Limb (tissue), 2 donors: ENCODE measurements at regions not wholly inside any gene's neighbourhood (a gene's known extent, or its start where the extent isn't known, plus 50 kb on each side); places are given as distances from the start of the nearest gene placed in this dataset.

Experiments used
- DNase-seq, 2 donors: peaks; one replicate each; pipeline ENCODE4 v3.0.0-alpha.2; 2016; ENCODE audit errors: extremely low spot score in 2 of 2

- peak in 1 of 2 donors; percentile 37 for DNase-seq
Measured at GRCh38 chr6:111957623-111958315, 84.5 kb upstream of the FYN start.

- DNase-seq = no peak
Measured at GRCh38 chr6:111958534-111958933, 85.3 kb upstream of the FYN start.

- DNase-seq = no peak
Measured at GRCh38 chr6:111959766-111960165, 86.5 kb upstream of the FYN start.

- DNase-seq = no peak
Measured at GRCh38 chr6:111967131-111967530, 86.8 kb upstream of the CCN6 start.

GRCh38 chr6:111970426-111970825 is 83.5 kb upstream of the CCN6 start:
- DNase-seq = no peak

GRCh38 chr6:111971181-111971841 is 82.6 kb upstream of the CCN6 start:
- DNase-seq = no peak

GRCh38 chr6:111971866-111972532 is 81.9 kb upstream of the CCN6 start:
- no peak for DNase-seq

GRCh38 chr6:111972745-111973117 is 81.2 kb upstream of the CCN6 start:
- no peak for DNase-seq

- peak in 1 of 2 donors; percentile 61 for DNase-seq
Measured at GRCh38 chr6:111973118-111973761, 80.7 kb upstream of the CCN6 start.

GRCh38 chr6:111973927-111974639 is 79.8 kb upstream of the CCN6 start:
- no peak for DNase-seq

GRCh38 chr6:111975466-111975865 is 78.4 kb upstream of the CCN6 start:
- DNase-seq = no peak

GRCh38 chr6:111976139-111976538 is 77.8 kb upstream of the CCN6 start:
- DNase-seq = no peak

- DNase-seq = no peak
Measured at GRCh38 chr6:111978532-111979149, 75.3 kb upstream of the CCN6 start.

- no peak for DNase-seq
Measured at GRCh38 chr6:111979633-111980032, 74.3 kb upstream of the CCN6 start.

- no peak for DNase-seq
Measured at GRCh38 chr6:111980143-111980542, 73.8 kb upstream of the CCN6 start.

GRCh38 chr6:111980971-111981840 is 72.7 kb upstream of the CCN6 start:
- DNase-seq = peak in 1 of 2 donors; percentile 27

GRCh38 chr6:111982681-111983080 is 71.2 kb upstream of the CCN6 start:
- no peak for DNase-seq

- DNase-seq = no peak
Measured at GRCh38 chr6:111983193-111983592, 70.7 kb upstream of the CCN6 start.

GRCh38 chr6:111984081-111984480 is 69.8 kb upstream of the CCN6 start:
- no peak for DNase-seq

GRCh38 chr6:111984516-111985201 is 69.2 kb upstream of the CCN6 start:
- no peak for DNase-seq
